PC-3 (cell line): ENCODE measurements at regions not wholly inside any gene's neighbourhood (a gene's known extent, or its start where the extent isn't known, plus 50 kb on each side); places are given as distances from the start of the nearest gene placed in this dataset.

Source experiments
- EZH2phosphoT487 ChIP-seq: fragments of 300-600 bp; sonication (generic); IDR thresholded peaks from 2 replicates; pipeline ENCODE4 v1.6.1; 2018; ENCODE audit warnings: mild to moderate bottlenecking, antibody characterized with exemption, low read length, borderline replicate concordance
- TF ChIP-seq, protein P1 (sequence below): fragments of 300-600 bp; sonication (generic); conservative IDR thresholded peaks from 2 replicates; pipeline ENCODE4 v1.5.1; 2017; ENCODE audit warnings: antibody characterized with exemption, low read depth, mild to moderate bottlenecking, low read length

GRCh38 chr12:76284816-76285750 lies 63.1 kb downstream of the BBS10 start:
- TF ChIP-seq, protein P1, sequence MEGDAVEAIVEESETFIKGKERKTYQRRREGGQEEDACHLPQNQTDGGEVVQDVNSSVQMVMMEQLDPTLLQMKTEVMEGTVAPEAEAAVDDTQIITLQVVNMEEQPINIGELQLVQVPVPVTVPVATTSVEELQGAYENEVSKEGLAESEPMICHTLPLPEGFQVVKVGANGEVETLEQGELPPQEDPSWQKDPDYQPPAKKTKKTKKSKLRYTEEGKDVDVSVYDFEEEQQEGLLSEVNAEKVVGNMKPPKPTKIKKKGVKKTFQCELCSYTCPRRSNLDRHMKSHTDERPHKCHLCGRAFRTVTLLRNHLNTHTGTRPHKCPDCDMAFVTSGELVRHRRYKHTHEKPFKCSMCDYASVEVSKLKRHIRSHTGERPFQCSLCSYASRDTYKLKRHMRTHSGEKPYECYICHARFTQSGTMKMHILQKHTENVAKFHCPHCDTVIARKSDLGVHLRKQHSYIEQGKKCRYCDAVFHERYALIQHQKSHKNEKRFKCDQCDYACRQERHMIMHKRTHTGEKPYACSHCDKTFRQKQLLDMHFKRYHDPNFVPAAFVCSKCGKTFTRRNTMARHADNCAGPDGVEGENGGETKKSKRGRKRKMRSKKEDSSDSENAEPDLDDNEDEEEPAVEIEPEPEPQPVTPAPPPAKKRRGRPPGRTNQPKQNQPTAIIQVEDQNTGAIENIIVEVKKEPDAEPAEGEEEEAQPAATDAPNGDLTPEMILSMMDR: no peak
- TF ChIP-seq EZH2phosphoT487: no peak
